ENCODE measurements at regions not wholly inside any gene's neighbourhood (a gene's known extent, or its start where the extent isn't known, plus 50 kb on each side); places are given as distances from the start of the nearest gene placed in this dataset.

GRCh38 chr13:108033800-108034707 is 181.3 kb downstream of the LIG4 start:
- H3K4me3 ChIP-seq (ENCODE audit: low read depth, low read length), result no peak overlapping the region
- TF ChIP-seq, protein P1, sequence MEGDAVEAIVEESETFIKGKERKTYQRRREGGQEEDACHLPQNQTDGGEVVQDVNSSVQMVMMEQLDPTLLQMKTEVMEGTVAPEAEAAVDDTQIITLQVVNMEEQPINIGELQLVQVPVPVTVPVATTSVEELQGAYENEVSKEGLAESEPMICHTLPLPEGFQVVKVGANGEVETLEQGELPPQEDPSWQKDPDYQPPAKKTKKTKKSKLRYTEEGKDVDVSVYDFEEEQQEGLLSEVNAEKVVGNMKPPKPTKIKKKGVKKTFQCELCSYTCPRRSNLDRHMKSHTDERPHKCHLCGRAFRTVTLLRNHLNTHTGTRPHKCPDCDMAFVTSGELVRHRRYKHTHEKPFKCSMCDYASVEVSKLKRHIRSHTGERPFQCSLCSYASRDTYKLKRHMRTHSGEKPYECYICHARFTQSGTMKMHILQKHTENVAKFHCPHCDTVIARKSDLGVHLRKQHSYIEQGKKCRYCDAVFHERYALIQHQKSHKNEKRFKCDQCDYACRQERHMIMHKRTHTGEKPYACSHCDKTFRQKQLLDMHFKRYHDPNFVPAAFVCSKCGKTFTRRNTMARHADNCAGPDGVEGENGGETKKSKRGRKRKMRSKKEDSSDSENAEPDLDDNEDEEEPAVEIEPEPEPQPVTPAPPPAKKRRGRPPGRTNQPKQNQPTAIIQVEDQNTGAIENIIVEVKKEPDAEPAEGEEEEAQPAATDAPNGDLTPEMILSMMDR (IDR thresholded peaks at IDR 0.05; ENCODE audit: insufficient read depth, low read depth, low read length), result no peak

DNA sequence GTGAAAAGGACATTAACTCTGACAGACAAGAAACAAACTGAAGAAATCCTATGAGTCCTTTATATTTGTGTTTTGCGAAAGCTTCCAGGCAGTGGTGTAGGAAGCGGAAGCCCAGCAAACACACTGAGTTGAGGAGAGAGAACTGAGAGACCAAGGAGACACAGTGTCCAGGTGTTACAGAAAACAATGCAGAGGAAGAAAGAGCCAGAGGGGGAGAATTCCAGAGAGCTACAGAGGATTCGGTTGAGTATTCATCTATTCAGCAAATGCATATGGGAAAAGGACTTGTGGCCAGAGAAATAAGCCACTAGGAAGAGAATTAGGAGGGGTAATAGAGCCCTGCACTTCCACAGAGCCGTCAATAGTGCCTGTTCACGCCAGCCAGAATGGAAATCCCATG is 183.5 kb downstream of the LIG4 start:
- DNase-seq (ENCODE audit: low read depth), result no peak
- ChIA-PET POLR2A (no interaction called here), CTCF (no interaction called here)
- TF ChIP-seq, protein P1 (IDR thresholded peaks at IDR 0.05; ENCODE audit: insufficient read depth, low read depth, low read length), result no peak
- no peaks in the 10 kb centered on the region for H3K27me3 ChIP-seq (ENCODE audit: control insufficient read depth, insufficient read depth, low read length)
- H3K36me3 ChIP-seq (ENCODE audit: control insufficient read depth, insufficient read depth, low read length), result no peaks in the 10 kb centered on the region
- no peak overlapping the region for H3K4me3 ChIP-seq (ENCODE audit: low read depth, low read length)

More at GRCh38 chr13:108033800-108034707, 181.3 kb downstream of the LIG4 start:
- CTCF ChIA-PET, result no interaction called here
- H3K36me3 ChIP-seq (ENCODE audit: control insufficient read depth, insufficient read depth, low read length), result no peaks in the 10 kb centered on the region
- POLR2A ChIA-PET, result no interaction called here
- DNase-seq (ENCODE audit: low read depth), result no peak
- no peaks in the 10 kb centered on the region for H3K27me3 ChIP-seq (ENCODE audit: control insufficient read depth, insufficient read depth, low read length)

DNA sequence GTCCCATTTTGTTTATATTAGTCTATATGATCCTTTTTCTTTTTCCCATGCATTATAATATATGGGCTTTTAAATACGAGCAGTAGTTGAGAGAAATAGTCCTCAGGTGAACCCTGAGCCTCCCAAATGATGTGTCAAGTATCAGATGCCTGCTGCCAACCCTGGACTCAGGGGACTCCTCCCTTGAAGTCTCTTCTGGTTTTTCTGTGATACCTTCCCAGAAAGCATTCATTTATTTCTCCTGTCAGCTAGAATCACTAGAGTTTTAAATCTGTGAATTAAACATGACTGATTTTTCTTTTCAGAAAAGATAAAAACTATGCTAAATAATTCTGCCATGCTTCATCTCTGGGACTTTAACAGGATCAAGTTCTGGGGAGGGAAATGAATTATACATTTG is 184.6 kb downstream of the LIG4 start:
- H3K36me3 ChIP-seq (ENCODE audit: control insufficient read depth, insufficient read depth, low read length), result no peaks in the 10 kb centered on the region
- H3K27me3 ChIP-seq (ENCODE audit: control insufficient read depth, insufficient read depth, low read length), result no peaks in the 10 kb centered on the region
- TF ChIP-seq, protein P1 (IDR thresholded peaks at IDR 0.05; ENCODE audit: insufficient read depth, low read depth, low read length), result no peak
- ChIA-PET POLR2A (no interaction called here), CTCF (no interaction called here)
- no peak for DNase-seq (ENCODE audit: low read depth)
- no peak overlapping the region for H3K4me3 ChIP-seq (ENCODE audit: low read depth, low read length)

GRCh38 chr13:108026680-108027410 is 188.5 kb downstream of the LIG4 start:
- CTCF ChIA-PET, result no interaction called here
- TF ChIP-seq, protein P1 (IDR thresholded peaks at IDR 0.05; ENCODE audit: insufficient read depth, low read depth, low read length), result no peak
- Histone ChIP-seq H3K27me3 (ENCODE audit: control insufficient read depth, insufficient read depth, low read length) (no peaks in the 10 kb centered on the region), H3K4me3 (ENCODE audit: low read depth, low read length) (no peak overlapping the region), H3K36me3 (ENCODE audit: control insufficient read depth, insufficient read depth, low read length) (no peaks in the 10 kb centered on the region)
- POLR2A ChIA-PET, result no interaction called here
- no peak for DNase-seq (ENCODE audit: low read depth)

GRCh38 chr13:108020027-108020426 is 195.3 kb downstream of the LIG4 start:
- H3K27me3 ChIP-seq (ENCODE audit: control insufficient read depth, insufficient read depth, low read length), result no peaks in the 10 kb centered on the region
- no peak overlapping the region for H3K4me3 ChIP-seq (ENCODE audit: low read depth, low read length)
- TF ChIP-seq, protein P1 (IDR thresholded peaks at IDR 0.05; ENCODE audit: insufficient read depth, low read depth, low read length), result no peak
- ChIA-PET CTCF (no interaction called here), POLR2A (no interaction called here)
- no peaks in the 10 kb centered on the region for H3K36me3 ChIP-seq (ENCODE audit: control insufficient read depth, insufficient read depth, low read length)
- no peak for DNase-seq (ENCODE audit: low read depth)

All from BJ (cell line).